ENCODE measurements at regions not wholly inside any gene's neighbourhood (a gene's known extent, or its start where the extent isn't known, plus 50 kb on each side); places are given as distances from the start of the nearest gene placed in this dataset.

DNA sequence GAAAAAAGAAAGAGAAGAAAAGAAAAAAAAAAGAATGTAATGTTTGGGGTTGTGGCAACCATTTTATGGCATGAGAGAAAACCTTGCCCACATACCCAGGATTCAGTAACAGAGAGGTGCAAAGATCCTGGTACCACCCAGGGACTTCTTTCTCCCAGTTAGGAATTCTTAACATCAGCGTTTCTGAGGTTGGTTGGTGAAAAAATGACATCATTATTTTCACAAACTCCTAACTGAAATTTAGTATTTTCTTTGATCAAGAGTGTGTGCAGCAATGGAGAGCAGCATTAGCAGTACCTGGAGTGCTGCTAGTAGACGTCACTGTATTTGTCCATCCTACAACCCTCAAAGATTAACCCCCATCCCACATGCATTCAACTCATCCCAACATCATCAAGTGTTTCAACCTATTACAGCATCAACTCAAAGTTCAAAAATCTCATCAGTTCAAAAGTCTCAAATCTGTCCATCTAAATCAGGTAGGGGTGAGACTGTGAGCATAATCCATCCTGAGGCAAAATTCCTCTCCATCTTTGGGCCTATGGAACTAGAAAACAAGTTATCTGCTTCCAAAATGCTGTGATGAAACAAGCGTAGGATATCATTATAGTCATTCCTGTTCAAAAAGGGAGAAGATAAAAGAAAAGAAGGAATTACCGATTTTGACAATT is 60.1 kb upstream of the MSX2 start:
- H3K9me3 ChIP-seq = no peaks in the 10 kb centered on the region
- H3K27me3 ChIP-seq = no peaks in the 10 kb centered on the region
- no peaks in the 10 kb centered on the region for H3K36me3 ChIP-seq
- H3K4me3 ChIP-seq = no peak overlapping the region
- DNase-seq = no peak
- H3K9ac ChIP-seq (ENCODE audit: low read depth in 2 of 2, low read length in 2 of 2) = no peak overlapping the region
- no peak overlapping the region for H3K27ac ChIP-seq
- TF ChIP-seq, protein P1, sequence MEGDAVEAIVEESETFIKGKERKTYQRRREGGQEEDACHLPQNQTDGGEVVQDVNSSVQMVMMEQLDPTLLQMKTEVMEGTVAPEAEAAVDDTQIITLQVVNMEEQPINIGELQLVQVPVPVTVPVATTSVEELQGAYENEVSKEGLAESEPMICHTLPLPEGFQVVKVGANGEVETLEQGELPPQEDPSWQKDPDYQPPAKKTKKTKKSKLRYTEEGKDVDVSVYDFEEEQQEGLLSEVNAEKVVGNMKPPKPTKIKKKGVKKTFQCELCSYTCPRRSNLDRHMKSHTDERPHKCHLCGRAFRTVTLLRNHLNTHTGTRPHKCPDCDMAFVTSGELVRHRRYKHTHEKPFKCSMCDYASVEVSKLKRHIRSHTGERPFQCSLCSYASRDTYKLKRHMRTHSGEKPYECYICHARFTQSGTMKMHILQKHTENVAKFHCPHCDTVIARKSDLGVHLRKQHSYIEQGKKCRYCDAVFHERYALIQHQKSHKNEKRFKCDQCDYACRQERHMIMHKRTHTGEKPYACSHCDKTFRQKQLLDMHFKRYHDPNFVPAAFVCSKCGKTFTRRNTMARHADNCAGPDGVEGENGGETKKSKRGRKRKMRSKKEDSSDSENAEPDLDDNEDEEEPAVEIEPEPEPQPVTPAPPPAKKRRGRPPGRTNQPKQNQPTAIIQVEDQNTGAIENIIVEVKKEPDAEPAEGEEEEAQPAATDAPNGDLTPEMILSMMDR (IDR thresholded peaks at IDR 0.05) = no peak
- no peaks in the 10 kb centered on the region for H3K4me1 ChIP-seq
- intact Hi-C loops (cut with DNase I) = no loop called here

DNA sequence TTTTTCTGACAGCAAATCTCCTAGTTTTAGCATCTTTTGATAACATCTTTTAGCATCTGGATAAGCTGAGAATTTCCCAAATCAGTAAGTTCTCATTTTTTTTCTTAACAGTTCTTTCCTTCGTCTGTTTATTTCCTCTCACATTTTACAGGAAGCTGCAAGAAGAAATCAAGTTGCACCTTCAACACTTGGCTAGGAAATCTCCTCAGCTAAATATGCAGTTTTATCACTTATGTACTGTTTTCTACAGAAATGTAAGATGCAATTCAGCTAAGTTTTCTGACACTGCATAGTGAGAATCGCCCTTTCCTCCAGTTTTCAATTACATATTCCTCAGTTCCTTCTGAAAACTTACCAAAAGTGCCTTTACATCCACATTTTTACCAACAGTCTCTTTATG is 59.0 kb upstream of the MSX2 start:
- Histone ChIP-seq H3K4me3 (no peak overlapping the region), H3K27ac (no peak overlapping the region), H3K9ac (ENCODE audit: low read depth in 2 of 2, low read length in 2 of 2) (no peak overlapping the region), H3K4me1 (no peaks in the 10 kb centered on the region), H3K27me3 (no peaks in the 10 kb centered on the region), H3K36me3 (no peaks in the 10 kb centered on the region), H3K9me3 (no peaks in the 10 kb centered on the region)
- DNase-seq = no peak
- TF ChIP-seq, protein P1 (IDR thresholded peaks at IDR 0.05) = no peak
- intact Hi-C loops (cut with DNase I) = no loop called here

DNA sequence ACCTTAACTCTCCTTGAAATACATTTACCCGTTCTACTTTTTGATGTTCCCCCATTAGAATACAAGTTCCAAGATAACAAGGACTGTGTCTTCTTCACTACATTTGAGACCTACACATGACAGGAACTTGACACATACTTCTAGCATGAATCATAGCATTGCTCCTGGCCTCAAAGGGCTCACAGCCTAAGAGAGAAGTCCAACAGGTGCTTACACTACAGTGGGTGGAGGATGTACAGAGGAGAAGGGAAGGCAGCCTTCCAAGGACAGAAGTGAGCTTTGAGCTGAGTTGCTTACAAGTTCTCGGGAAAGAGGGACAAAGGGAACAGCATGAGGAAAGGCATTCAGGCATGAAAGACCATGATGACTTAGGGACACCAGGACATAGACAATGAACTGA is 56.9 kb upstream of the MSX2 start:
- no peaks in the 10 kb centered on the region for H3K9me3 ChIP-seq
- H3K27ac ChIP-seq = no peak overlapping the region
- H3K36me3 ChIP-seq = no peaks in the 10 kb centered on the region
- H3K4me1 ChIP-seq = no peaks in the 10 kb centered on the region
- DNase-seq = no peak
- TF ChIP-seq, protein P1 (IDR thresholded peaks at IDR 0.05) = no peak
- intact Hi-C loops (cut with DNase I) = no loop called here
- no peak overlapping the region for H3K9ac ChIP-seq (ENCODE audit: low read depth in 2 of 2, low read length in 2 of 2)
- no peaks in the 10 kb centered on the region for H3K27me3 ChIP-seq
- H3K4me3 ChIP-seq = no peak overlapping the region

DNA sequence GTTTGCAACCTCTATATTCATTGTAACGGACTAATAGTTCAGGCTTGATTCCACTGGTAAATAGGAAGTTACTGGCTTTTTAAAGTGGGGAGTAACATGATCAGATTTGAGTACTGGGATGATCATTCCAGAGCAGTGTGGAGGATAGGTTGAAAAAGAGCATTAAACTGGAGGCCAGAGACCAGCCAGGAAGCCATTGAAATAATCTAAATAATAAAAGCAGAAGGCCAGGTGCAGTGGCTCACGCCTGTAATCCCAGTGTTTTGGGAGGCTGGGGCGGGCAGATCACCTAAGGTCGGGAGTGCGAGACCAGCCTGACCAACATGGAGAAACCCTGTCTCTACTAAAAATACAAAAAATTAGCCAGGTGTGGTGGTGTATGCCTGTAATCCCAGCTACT is 56.0 kb upstream of the MSX2 start:
- H3K4me3 ChIP-seq = no peak overlapping the region
- no peaks in the 10 kb centered on the region for H3K27me3 ChIP-seq
- H3K27ac ChIP-seq = no peak overlapping the region
- DNase-seq = no peak
- H3K36me3 ChIP-seq = no peaks in the 10 kb centered on the region
- no peak overlapping the region for H3K9ac ChIP-seq (ENCODE audit: low read depth in 2 of 2, low read length in 2 of 2)
- no peaks in the 10 kb centered on the region for H3K9me3 ChIP-seq
- H3K4me1 ChIP-seq = no peaks in the 10 kb centered on the region
- TF ChIP-seq, protein P1 (IDR thresholded peaks at IDR 0.05) = no peak
- intact Hi-C loops (cut with DNase I) = no loop called here
